HG03565 (cell line): ENCODE measurements at regions not wholly inside any gene's neighbourhood (a gene's known extent, or its start where the extent isn't known, plus 50 kb on each side); places are given as distances from the start of the nearest gene placed in this dataset.

ENCODE experiments used
- ATAC-seq: cut with Tn5 transposase; IDR thresholded peaks from one replicate; pipeline ENCODE4 v1.9.1; 2021; ENCODE audit warnings: mild to moderate bottlenecking, moderate library complexity; ENCODE audit not compliant: unreplicated experiment

DNA sequence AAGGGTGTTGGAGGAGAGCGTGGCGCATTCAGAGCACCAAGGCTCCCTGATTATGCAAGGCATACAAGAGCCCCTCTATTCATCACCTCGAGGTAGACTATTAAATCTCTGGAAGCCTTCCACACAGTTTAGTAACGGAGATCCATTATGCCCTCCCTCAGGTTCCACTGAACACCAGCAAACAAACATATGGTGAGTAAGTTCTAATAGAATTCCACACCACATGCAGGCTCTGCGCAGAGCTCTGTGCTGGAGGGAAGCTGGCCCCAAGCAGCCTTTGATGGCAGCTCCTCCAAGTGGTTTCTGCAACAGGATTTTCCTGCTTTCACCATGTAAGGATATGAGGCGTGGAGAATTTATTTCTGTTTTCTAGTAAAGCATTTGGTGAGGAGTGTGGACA lies 238.6 kb downstream of the C1D start:
- no peak for ATAC-seq

DNA sequence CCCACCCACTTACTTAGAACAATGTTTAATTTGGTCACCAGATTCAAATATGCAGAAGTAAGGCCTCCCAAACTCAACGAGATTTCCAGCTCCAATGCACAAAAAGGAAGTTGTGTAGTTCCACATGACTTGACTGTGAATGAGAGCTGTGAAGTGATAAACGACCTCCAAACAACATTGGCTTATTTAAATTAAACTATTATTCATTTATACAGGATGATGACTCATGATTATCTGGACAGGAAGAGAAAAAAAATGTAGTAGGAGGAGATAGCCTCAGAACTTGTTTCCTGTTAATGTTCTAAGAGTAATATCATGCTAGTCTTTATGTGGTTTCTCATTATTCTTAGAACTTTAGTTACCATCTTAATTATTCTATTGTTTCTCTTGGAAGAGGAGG lies 237.3 kb downstream of the C1D start:
- no peak for ATAC-seq

DNA sequence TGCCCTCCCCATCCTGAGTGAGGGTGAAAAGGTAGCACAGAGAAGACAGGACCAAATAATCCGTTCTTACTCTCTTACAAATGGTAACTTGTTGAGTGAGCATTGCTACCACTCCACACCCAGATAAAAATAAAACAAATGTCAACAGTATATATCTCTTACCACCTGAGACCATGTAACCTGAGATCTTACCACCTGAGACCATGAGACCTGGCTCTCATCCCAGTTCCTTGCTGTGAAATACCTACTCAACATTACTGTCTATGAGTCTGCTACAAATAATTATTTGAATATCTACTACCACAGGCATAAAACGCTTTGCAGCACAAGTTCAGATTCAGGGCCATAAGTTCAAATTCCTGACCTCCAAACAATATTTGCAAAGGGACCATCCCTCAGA lies 234.7 kb downstream of the C1D start:
- ATAC-seq = no peak

DNA sequence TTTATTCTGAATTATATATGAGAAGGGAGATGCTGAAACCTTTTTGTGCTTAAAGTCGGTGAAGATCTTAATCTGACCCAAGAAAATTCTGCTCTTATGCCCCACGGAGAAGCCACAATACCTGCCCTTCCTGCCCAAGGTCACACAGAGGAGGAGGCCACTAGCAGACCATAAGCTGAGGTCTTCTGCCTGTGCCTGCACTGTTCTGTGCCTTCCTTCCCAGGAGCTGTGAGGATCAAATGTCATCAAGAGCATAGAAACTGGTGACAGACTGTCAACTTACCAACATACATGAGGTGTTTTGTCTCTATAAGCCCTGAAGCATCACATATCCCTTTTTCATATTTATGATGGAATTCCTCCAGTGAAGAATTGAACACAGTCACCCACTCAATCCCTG lies 233.3 kb downstream of the C1D start:
- ATAC-seq = no peak

DNA sequence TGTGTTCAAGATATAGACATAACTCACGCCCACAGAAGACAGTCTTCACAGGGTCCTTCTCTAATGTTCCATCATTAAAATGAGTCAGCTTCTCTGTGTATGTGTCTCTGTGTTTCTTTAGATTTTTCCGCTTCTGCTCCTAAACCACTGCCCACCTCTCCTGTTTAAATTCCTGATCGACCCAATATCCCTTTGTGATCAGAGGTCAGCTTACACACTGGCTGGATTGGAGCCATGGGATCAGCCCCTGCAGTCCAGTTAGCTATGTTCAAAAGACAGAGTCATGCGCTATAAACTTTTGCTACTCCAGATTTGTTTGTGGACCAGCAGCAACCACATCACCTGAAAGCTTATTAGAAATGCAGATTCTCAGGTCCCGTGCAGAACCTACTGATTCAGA lies 229.2 kb downstream of the C1D start:
- no peak for ATAC-seq

DNA sequence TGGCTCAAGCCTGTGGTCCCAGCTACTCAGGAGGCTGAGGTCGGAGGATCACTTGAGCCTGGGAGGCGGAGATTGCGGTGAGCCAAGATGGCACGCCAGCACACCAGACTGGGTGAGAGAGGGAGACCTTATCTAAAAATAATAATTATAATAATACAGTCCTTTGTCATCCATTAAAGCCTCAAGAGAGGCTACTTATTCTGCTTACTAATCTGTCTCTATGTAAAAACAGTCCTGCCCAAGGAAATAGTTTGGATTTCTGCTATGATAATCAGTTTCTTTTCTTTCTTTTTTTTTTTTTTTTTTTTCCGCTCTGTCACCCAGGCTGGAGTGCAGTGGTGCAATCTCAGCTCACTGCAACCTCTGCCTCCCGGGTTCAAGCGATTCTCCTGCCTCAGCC lies 228.3 kb downstream of the C1D start:
- ATAC-seq = no peak

DNA sequence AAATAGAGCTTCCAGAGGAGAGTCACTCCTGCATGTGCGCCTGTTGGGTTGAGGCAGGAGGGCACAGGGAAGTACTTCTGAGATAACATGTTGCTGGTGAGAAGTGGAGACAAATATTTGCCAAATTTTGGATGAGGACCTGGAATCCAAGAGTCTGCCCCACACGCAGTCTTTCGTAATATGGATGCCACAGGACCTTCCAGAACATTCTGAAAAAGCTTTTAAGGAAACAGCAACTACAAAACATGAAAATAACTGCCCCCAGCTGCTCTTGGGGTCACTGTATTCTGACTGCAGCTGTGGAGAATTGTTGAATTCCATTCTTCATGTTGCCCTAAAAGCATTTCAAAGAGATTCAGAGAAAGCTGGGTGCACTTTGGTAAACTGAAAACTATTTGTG lies 227.5 kb downstream of the C1D start:
- no peak for ATAC-seq

DNA sequence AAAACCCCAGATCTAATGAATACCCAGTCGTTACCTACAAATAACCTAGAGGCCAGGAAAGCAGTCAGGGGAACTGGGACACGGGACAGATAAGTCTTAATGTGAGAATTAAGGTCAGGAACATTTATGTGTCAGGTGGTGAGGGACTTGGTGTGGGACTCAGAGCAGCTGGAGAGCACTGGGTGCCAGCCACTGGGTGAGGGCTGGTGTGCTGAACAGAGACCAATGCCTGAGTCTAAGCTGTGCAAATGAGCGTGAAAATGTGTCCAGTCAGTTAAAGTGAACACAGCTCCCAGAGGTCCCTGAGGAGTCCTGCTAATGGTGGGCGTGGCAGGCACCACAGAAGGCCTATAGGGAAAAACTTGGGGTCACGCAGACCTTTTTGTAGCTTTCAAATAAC lies 225.9 kb downstream of the C1D start:
- no peak for ATAC-seq

DNA sequence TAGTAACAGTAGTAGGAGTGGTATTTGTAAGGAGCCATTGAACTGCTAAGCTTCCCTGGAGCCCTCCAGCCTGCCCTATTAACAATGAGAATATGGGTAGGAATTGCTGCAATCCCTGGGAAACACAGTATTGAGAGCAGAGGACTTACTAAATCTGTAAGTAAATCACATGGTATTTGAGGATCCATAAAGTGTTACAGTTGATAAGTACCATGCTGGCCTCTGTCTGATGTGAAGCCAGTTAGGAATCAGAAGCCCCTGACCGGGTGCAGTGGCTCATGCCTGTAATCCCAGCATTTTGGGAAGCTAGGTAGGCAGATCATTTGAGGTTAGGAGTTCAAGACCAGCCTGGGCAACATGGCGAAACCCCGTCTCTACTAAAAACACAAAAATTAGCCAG lies 224.6 kb downstream of the C1D start:
- ATAC-seq = no peak

DNA sequence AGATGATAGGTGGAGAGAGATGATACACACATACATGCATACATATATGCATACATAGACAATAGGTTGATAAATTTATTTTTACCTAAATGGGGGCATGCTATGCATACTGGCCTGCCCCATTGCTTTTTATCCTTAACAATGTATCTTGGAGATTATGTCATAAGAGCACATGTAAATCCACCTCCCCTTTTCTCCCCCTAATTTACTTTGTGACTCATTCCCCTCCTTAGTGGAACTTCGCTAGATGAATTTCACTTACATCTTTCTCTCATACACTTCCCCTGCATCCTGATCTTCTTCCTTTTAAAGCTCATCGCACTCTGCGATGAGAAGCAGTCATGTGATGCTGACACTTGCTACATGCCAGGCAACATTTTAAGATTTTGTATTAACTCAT lies 223.6 kb downstream of the C1D start:
- ATAC-seq = no peak

DNA sequence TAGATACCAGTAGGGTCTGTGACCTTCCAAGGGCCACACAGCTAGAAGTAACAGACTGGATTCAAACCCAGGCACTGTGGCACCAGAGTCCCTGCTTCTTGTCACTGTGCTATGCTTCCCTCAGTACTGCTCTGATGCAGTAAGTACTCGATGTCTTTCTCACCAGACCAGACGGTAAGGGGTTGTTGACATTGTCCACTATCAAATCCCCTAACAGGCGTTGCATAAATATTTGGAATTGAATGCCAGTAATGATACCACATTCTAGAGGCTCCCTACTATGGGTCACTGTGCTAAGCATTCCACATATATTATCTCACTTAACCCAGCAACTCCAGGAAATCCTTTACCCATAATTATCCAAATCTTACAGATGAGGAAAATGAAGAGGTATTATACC lies 223.1 kb downstream of the C1D start:
- ATAC-seq = no peak

DNA sequence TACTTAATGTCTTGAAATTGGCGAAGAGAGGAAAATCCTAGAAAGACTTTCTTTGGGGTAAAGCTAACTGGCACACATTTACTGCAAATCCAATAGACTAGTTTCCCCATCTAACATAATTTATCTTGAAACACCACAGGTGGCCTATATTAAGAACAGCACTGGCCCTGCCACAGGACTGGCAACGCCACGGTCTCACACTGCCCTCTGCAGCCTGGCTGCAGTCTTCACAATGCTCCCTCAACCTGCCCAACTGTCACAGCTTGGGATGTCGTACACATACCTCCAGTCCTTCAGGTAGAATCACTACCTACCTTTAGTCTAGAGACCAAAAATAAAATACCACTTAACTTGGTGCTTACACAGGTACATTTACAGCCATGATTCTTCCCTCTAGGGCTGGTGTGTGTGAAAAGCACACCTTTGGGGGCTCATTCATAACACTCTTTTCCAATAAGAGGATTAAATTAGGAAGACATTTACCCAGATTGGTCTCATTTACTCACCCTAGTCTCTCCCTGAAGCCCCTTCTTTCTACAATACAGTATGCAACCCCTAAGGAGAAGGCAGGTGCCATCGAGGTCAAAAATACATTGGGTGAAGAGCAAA lies 222.2 kb downstream of the C1D start:
- ATAC-seq = peak; percentile 81

DNA sequence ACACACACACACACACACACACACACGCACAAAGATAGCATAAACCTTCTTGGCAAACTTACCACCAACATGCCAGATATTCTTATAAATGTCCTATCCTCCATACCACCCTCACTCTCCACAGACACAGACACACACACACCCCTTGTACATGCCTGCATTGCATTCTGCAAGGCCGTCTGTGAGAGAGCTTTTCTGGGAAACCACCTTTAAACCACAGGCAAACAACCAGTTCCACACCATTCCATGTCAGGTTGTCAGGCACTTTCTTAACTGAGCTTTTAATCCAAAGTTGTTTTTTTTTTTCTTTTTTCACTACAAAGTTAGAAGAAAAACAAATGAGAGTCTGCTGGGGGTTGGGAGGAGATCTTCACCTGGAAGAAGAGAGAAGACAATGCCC lies 221.1 kb downstream of the C1D start:
- no peak for ATAC-seq

DNA sequence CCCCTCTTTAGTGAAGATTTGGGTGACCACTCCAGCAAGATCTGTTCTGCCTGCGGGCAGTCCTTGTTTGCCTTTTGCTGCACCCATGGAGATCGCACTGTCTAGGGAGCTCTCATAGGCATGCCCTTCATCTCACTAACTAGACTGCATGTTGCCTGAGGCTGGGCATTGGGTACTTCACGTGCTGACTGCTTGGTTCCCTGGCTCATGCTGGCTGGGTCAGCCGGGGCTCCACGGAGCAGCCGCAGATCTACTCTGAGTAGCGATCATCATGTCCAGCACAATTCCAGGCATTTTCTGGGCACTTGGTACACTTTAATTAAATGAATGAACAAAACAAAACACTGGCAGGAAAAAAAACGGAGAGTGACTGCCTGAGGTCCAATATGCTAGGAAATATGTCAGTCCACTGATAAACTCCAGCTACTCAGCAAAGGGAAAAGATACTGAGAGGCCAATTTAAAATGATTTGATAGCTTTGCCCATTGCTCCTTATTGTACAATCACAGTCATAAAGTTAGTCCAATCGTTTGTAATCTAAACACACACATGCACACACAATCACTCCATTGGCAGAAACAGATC lies 220.3 kb downstream of the C1D start:
- ATAC-seq = no peak

DNA sequence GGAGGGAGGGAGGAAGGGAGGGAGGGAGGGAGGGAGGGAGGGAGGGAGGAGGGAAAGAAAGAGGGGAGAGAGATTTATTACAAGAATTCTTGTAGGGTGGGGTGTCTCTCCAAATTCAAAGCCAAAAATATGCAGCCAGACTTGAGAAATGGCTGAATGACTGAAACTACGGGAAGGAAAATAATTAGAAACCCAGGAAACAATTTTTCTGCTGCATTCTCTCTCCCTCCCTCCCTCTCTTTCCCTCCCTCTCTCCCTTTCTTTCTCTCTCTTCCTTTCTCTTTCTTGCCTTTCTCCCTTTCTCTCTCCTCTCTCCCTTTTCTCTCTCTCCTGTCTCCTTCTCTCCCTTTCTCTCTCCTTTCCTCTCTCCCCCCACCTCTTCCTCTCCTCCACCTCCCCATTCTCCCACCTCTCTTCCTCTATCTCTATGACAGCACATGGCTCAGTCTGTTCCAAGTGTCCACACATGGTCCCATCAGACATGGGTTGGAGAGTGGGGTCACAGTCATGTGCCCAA lies 218.7 kb downstream of the C1D start:
- no peak for ATAC-seq

DNA sequence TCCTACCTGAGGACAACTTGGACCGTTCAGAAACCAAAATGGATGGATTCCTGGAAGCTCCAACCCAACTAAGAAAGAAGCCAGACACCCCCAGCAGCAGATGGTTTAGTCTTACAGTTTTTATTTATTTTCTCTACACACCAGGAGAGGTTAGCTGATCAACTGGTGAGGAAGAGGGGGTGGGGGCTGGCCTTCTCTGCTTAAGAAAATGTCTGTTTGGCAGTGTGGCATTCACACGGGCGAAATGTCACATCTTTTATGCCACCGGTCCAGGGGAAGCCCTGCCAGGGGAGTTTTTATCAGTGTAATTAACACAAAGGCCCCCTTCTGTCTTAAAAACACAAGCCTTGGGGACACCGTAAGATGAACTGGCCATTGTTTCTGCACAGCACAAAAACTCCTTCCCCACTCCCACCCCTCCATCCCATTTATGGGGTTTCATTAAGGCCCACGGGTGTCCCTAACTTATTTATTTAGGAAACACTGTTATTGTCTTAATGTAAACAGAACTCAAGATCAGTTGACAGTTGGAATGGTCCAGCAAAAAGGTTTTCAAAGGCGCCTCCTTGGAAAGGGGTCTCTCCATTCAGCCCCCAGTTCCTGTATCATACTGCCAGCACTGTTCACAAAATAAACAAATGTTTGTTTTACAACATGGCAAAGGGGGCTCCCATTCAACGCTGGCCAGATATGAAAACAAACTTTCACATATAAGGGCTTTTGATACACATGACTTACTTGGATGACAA lies 217.0 kb downstream of the C1D start:
- ATAC-seq = no peak

DNA sequence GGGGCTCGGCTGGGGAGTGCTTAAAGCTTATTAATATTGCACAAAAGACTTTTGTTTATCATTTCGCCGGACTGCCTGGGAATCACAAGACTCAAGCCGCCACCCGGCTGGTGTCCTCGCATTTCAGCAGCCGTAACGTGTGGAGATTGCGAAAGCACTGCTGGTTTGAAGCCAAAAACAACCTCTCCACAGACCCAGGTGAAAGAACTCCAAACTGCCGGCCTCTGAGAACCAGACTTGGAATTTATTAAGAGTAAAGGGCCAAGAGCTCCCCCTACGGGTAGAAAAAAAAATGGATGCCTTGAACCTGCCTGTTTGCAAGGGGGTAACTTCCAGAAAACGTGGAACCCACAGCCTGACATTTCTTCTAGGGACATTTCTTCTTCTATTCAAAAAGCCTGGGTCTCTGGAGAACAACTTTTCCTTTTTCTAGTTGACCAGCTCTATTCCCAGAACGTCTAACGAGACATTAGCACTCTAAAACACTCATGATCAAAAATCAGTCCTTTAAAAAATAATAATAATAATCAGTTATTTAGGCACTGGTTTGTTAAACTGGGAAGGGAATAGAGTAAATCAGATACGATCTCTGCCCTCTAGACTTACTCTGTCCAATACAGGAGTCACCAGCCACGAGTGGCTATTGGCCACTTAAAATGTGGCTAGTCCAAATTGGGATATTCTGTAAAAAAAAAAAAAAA lies 216.3 kb downstream of the C1D start:
- peak; percentile 64 for ATAC-seq

DNA sequence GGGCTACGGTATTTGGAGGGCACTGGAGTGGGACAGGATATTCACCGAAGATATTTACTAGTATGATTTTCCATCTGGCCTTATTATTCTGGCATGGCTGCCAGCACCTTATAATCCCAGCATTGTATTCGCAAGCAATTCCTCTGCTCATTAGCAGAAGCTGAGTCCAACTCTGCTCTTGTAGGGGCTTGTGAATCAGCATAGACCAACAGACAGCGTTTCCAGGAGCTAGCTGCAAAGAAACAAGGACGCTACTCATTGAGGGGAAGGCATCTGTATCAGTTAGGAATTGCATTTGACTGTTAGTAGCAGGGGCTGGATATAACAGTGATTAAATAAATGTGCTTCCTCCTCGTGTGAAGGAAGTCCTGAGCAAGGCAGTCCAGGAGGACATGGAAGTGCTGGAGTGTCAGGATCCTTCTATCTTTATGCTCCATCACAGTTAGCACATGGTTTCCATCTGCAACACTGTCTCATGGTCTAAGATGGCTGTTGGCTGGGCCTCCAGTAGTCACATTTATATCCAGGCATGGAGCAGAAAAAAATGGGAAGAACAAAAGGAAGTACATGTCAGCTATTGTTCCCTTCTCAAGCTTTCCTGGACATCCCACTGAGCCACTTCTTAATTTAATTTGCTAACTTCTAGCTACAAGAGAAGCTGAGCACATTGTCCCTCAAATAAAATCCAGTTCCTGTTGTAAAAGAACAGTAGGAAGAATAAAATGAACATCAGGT lies 214.1 kb downstream of the C1D start:
- no peak for ATAC-seq

DNA sequence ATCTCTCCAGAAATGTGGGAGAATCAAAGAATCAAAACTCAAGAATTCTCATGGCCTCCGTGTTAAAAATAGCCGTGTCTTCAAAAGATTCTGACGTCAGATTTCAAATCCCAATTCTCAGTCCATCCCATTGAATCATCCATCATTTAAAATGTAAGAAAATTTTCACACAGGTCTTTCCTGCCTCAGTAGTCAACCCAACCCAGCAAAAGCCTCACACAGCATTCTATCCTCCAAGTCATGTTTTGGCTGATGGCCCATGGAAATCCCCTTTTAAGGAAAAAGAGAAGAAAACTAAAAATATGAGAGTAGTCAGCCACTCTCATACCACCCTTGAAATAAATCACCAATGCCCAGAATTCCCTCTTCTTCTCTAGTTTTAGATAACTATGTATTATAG lies 211.8 kb downstream of the C1D start:
- ATAC-seq = no peak

DNA sequence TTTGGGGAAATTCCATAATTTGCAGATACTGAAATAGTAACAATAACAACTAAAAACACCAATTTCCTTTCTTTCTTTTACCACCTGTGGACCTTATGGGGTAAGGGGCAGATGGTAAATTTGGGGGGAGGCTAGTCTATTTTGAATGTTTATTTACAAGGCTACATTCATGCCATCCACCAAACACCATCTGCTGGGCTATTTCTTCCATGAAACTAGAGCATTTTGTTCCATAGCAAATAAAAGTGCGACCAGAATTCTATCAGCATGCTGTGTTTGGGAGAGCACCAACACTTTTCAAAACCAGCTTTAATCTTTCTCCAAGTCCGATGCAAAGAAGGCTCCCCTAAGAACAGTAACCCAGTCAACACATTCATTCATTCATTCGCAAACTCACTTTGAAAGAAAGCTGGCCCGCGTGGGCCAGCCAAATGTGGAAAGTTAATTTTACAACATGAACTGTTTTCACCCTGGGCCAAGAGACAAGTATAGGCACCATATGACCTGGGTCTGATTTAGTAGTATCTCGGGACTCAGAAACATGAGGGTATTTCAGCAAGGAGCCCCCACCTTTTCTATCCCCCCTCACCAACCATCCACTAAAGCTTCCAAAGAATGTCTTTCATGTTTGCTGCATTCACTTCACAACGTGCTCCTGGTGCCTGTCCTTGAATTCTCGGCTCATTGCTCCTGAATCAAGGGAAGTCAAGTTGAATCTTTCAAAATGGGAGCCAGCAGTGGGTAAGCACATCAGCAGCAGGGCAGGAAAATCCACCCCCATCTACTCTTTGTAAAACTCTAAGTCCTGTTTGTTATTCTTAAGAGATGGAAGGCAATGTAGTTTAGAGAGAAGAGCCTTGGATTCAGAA lies 210.6 kb downstream of the C1D start:
- ATAC-seq = no peak
